NCI-H2227 (cell line): ENCODE measurements at regions not wholly inside any gene's neighbourhood (a gene's known extent, or its start where the extent isn't known, plus 50 kb on each side); places are given as distances from the start of the nearest gene placed in this dataset.
A peak's percentile ranks its signal among the peaks of the same experiment; 100 is the strongest.

Source experiments
- DNase-seq: peaks from one replicate; lab custom pipeline; 2025; ENCODE audit not compliant: unreplicated experiment; lab: John Stamatoyannopoulos, UW

- DNase-seq = no peak
Measured at GRCh38 chr6:105966481-105966880, 119.7 kb upstream of the PRDM1 start.

- DNase-seq = no peak
Measured at GRCh38 chr6:105964979-105965760, 121.0 kb upstream of the PRDM1 start.

GRCh38 chr6:105954148-105954547 is 132.0 kb upstream of the PRDM1 start:
- no peak for DNase-seq

- no peak for DNase-seq
Measured at GRCh38 chr6:105952772-105953690, 133.1 kb upstream of the PRDM1 start.

GRCh38 chr6:105952326-105952725 is 133.8 kb upstream of the PRDM1 start:
- no peak for DNase-seq

GRCh38 chr6:105951322-105951721 is 134.8 kb upstream of the PRDM1 start:
- peak; percentile 23 for DNase-seq

- DNase-seq = no peak
Measured at GRCh38 chr6:105949869-105950268, 136.3 kb upstream of the PRDM1 start.

- DNase-seq = no peak
Measured at GRCh38 chr6:105943514-105943913, 142.6 kb upstream of the PRDM1 start.

- DNase-seq = no peak
Measured at GRCh38 chr6:105941621-105942412, 144.3 kb upstream of the PRDM1 start.

- DNase-seq = no peak
Measured at GRCh38 chr6:105940990-105941389, 145.1 kb upstream of the PRDM1 start.

GRCh38 chr6:105936972-105937371 is 149.2 kb upstream of the PRDM1 start:
- no peak for DNase-seq

GRCh38 chr6:105935416-105935815 is 150.7 kb upstream of the PRDM1 start:
- no peak for DNase-seq

GRCh38 chr6:105934708-105935107 is 151.4 kb upstream of the PRDM1 start:
- DNase-seq = no peak

GRCh38 chr6:105932440-105932839 is 153.7 kb upstream of the PRDM1 start:
- no peak for DNase-seq

- DNase-seq = no peak
Measured at GRCh38 chr6:105929626-105930025, 156.5 kb upstream of the PRDM1 start.

GRCh38 chr6:105926318-105926717 is 159.8 kb upstream of the PRDM1 start:
- no peak for DNase-seq

GRCh38 chr6:105925706-105926105 is 160.4 kb upstream of the PRDM1 start:
- no peak for DNase-seq

GRCh38 chr6:105921781-105922180 is 164.4 kb upstream of the PRDM1 start:
- no peak for DNase-seq

- no peak for DNase-seq
Measured at GRCh38 chr6:105920071-105920470, 166.1 kb upstream of the PRDM1 start.

- DNase-seq = no peak
Measured at GRCh38 chr6:105917038-105917695, 169.0 kb upstream of the PRDM1 start.
